Esophagus (tissue), 2 donors: ENCODE measurements at regions not wholly inside any gene's neighbourhood (a gene's known extent, or its start where the extent isn't known, plus 50 kb on each side); places are given as distances from the start of the nearest gene placed in this dataset.

Source experiments
- H3K27ac ChIP-seq, 2 donors: one replicate each; pipeline ENCODE4 v1.5.1; 2013; ENCODE audit warnings: low read depth in 2 of 2, mild to moderate bottlenecking in 2 of 2, inconsistent platforms in 1 of 2, low read length in 1 of 2, moderate library complexity in 1 of 2
- H3K27me3 ChIP-seq, 2 donors: one replicate each; pipeline ENCODE4 v1.6.1; 2013; ENCODE audit warnings: low read length in 2 of 2, control low read depth in 1 of 2, mild to moderate bottlenecking in 1 of 2; ENCODE audit not compliant: insufficient read depth in 2 of 2, control insufficient read depth in 1 of 2
- H3K36me3 ChIP-seq, 2 donors: one replicate each; pipeline ENCODE4 v1.6.1; 2013; ENCODE audit warnings: low read length in 1 of 2; ENCODE audit not compliant: control insufficient read depth in 2 of 2, insufficient read depth in 2 of 2
- H3K4me1 ChIP-seq, 2 donors: one replicate each; pipeline ENCODE4 v1.6.1; 2013; ENCODE audit warnings: low read length in 1 of 2; ENCODE audit not compliant: control insufficient read depth in 2 of 2, insufficient read depth in 2 of 2
- H3K4me3 ChIP-seq, 2 donors: one replicate each; pipeline ENCODE4 v1.5.1; 2013; ENCODE audit warnings: low read length in 2 of 2, mild to moderate bottlenecking in 2 of 2, low read depth in 1 of 2, moderate library complexity in 1 of 2
- H3K9me3 ChIP-seq, 2 donors: one replicate each; pipeline ENCODE4 v1.6.1; 2013; ENCODE audit warnings: mild to moderate bottlenecking in 2 of 2, low read depth in 1 of 2, low read length in 1 of 2, moderate library complexity in 1 of 2; ENCODE audit not compliant: control insufficient read depth in 2 of 2, insufficient read depth in 1 of 2
- WGBS, 2 donors: extraction: QIAGEN DNeasy Blood & Tissue Kit; methylation state at CpG; one replicate each; pipeline ENCODE4 v1.1.7; 2013; 5-methylcytosine and 5-hydroxymethylcytosine counted together
- donor health status: healthy with polysubstance abuse.
- donor health status: Bipolar disorder and iron deficiency.

GRCh38 chr6:71524201-71524600, 235.6 kb downstream of the OGFRL1 start:
- WGBS, 2 donors, result 62 to 66% methylated on average over 4 of the region's 4 CpGs
- Histone ChIP-seq H3K4me1 (no peaks in the 10 kb centered on the region), H3K27me3 (no peaks in the 10 kb centered on the region), H3K27ac (no peak overlapping the region), H3K4me3 (no peak overlapping the region), H3K36me3 (no peaks in the 10 kb centered on the region), H3K9me3 (no peaks in the 10 kb centered on the region)

DNA sequence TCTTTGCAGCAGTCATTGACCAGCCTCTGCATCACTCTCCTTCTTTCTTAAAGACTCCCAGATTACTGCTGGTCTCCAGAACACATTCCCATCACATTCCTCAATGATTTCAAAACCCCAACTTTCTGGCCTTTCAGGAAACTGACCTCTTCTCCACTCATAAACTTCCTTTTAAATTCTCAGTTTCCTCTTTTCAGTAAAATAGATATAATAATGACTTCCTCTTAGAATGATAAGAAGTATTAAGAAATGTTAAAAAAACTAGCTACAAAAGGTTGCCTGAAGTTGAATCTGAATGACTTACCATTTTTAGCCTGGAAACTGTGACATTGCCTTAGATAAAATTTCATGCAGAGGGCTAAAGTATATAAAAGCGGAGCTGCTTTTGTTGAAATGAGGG, 239.3 kb downstream of the OGFRL1 start:
- H3K4me1 ChIP-seq, result no peaks in the 10 kb centered on the region
- H3K9me3 ChIP-seq, result no peaks in the 10 kb centered on the region
- no peak overlapping the region for H3K27ac ChIP-seq
- no peaks in the 10 kb centered on the region for H3K36me3 ChIP-seq
- WGBS, 2 donors, result 90 to 91% methylated on average over 1 of the region's 1 CpG
- H3K27me3 ChIP-seq, result no peaks in the 10 kb centered on the region
- H3K4me3 ChIP-seq, result no peak overlapping the region

- no peaks in the 10 kb centered on the region for H3K27me3 ChIP-seq
- WGBS, 2 donors, result 40 to 47% methylated on average over 2 of the region's 2 CpGs
Observed at GRCh38 chr6:71529026-71529425, 240.4 kb downstream of the OGFRL1 start.

DNA sequence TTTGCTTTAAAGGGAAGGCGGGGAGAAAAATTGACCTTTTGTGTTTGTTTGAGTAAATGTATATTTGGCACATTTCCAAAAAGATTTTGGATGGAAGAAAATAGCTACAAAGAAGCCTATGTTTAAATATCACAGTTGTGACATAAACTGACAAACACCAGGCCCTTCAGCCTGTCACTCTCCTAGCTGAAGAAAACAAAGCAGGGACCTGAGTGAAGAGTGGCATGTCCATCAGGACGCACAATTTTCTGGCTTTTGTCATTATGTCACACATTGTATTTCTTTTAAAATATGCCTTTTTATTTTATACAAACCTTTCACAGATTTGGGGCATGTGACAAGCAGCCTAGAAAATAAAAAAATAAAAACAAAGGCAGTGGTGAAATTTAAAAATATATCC, 241.2 kb downstream of the OGFRL1 start:
- H3K4me3 ChIP-seq, result no peak overlapping the region
- no peaks in the 10 kb centered on the region for H3K36me3 ChIP-seq
- H3K4me1 ChIP-seq, result no peaks in the 10 kb centered on the region
- H3K27ac ChIP-seq, result no peak overlapping the region
- no peaks in the 10 kb centered on the region for H3K9me3 ChIP-seq
- WGBS, 2 donors, result 76 to 88% methylated on average over 2 of the region's 2 CpGs
- no peaks in the 10 kb centered on the region for H3K27me3 ChIP-seq

More at GRCh38 chr6:71529026-71529425, 240.4 kb downstream of the OGFRL1 start:
- Histone ChIP-seq H3K9me3 (no peaks in the 10 kb centered on the region), H3K36me3 (no peaks in the 10 kb centered on the region), H3K27ac (no peak overlapping the region), H3K4me1 (no peaks in the 10 kb centered on the region), H3K4me3 (no peak overlapping the region)

DNA sequence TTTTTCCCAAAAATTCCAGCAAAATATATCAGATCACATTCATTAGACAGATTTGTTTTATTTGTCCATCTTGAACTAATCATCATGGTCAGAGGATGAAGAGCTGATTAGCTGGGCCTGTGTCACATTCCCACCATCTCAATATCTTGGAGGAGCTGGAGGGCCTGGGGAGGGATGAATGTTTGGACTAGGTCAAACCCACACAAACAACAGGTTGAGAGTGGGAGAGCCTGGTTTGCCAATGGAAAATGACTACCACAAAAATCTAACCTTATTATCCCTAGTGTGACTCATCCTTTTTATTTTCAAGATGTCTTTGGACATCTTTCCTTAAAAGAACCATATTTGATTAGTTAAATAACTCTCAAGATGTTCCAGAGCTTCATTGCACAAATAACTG, 242.4 kb downstream of the OGFRL1 start:
- H3K27me3 ChIP-seq, result no peaks in the 10 kb centered on the region
- no peak overlapping the region for H3K4me3 ChIP-seq
- H3K27ac ChIP-seq, result no peak overlapping the region
- no peaks in the 10 kb centered on the region for H3K9me3 ChIP-seq
- no peaks in the 10 kb centered on the region for H3K4me1 ChIP-seq
- H3K36me3 ChIP-seq, result no peaks in the 10 kb centered on the region

DNA sequence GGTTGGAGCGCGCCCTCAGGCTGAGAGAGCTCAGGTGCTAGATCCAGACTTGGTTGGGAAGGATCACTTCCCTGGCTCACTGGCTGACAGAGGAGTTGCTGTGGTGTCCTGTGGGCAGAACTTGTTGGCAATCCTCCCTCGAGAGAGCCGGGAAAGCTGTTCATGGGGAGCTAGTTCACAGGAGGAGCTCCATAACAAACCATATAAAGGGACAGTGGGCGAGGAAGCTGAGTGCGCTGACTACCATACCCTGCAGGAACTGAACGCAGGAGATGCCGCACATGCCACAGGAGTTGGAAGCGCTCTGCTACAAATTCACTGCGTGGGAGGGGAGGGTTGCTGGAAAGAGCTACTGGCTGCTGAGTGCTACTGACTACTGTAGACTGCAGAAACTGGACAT, 243.2 kb downstream of the OGFRL1 start:
- Histone ChIP-seq H3K27me3 (no peaks in the 10 kb centered on the region), H3K4me1 (no peaks in the 10 kb centered on the region), H3K9me3 (no peaks in the 10 kb centered on the region), H3K4me3 (no peak overlapping the region), H3K27ac (no peak overlapping the region), H3K36me3 (no peaks in the 10 kb centered on the region)
- WGBS, 2 donors, result 89 to 92% methylated on average over 10 of the region's 10 CpGs

DNA sequence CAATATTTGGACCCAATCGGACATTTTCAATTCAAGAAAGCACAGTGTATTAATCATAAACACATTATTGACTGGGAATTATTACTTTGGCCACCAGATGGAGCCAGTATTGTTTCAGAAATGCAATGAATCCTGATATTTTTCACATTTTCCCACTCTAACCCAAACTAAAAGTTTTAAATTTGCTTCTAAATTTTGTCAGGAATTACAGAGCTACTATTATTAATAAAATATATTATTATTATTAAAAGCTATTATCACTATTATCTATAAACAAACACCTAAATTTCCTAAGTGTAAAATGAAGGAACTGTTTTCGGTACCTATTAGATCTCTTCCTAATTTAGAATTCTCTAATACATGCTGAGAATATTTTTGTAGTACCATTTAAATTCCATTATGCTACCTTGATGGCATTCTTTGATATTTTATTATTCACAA, 245.3 kb downstream of the OGFRL1 start:
- no peaks in the 10 kb centered on the region for H3K9me3 ChIP-seq

GRCh38 chr6:71534921-71535320, 246.3 kb downstream of the OGFRL1 start:
- Histone ChIP-seq H3K27ac (no peak overlapping the region), H3K36me3 (no peaks in the 10 kb centered on the region), H3K9me3 (no peaks in the 10 kb centered on the region), H3K4me3 (no peak overlapping the region), H3K4me1 (no peaks in the 10 kb centered on the region), H3K27me3 (no peaks in the 10 kb centered on the region)
- WGBS, 2 donors, result 55 to 60% methylated on average over 3 of the region's 3 CpGs

More for the DNA sequence above, 245.3 kb downstream of the OGFRL1 start:
- Histone ChIP-seq H3K27ac (no peak overlapping the region), H3K4me1 (no peaks in the 10 kb centered on the region), H3K36me3 (no peaks in the 10 kb centered on the region), H3K27me3 (no peaks in the 10 kb centered on the region), H3K4me3 (no peak overlapping the region)
- 55 to 61% methylated on average over 2 of the region's 2 CpGs for WGBS, 2 donors

GRCh38 chr6:71537717-71538116, 249.1 kb downstream of the OGFRL1 start:
- Histone ChIP-seq H3K36me3 (no peaks in the 10 kb centered on the region), H3K4me3 (no peak overlapping the region), H3K27ac (no peak overlapping the region), H3K4me1 (no peaks in the 10 kb centered on the region), H3K27me3 (no peaks in the 10 kb centered on the region), H3K9me3 (no peaks in the 10 kb centered on the region)
- 38 to 61% methylated on average over 1 of the region's 1 CpG for WGBS, 2 donors

- WGBS, 2 donors, result 66 to 69% methylated on average over 4 of the region's 4 CpGs
- no peak overlapping the region for H3K27ac ChIP-seq
- H3K27me3 ChIP-seq, result no peaks in the 10 kb centered on the region
- H3K4me1 ChIP-seq, result no peaks in the 10 kb centered on the region
- no peak overlapping the region for H3K4me3 ChIP-seq
- H3K9me3 ChIP-seq, result no peaks in the 10 kb centered on the region
- H3K36me3 ChIP-seq, result no peaks in the 10 kb centered on the region
Observed at GRCh38 chr6:71544028-71544427, 255.4 kb downstream of the OGFRL1 start.
